ENCODE measurements at regions not wholly inside any gene's neighbourhood (a gene's known extent, or its start where the extent isn't known, plus 50 kb on each side); places are given as distances from the start of the nearest gene placed in this dataset.

GRCh38 chr7:26472971-26473370 is 181.3 kb downstream of the SNX10 start:
- no peaks in the 10 kb centered on the region for H3K9me3 Mint-ChIP-seq
- no peaks in the 10 kb centered on the region for H3K36me3 Mint-ChIP-seq (ENCODE audit: low read depth)
- H3K4me3 Mint-ChIP-seq = no peak overlapping the region
- no peaks in the 10 kb centered on the region for H3K27me3 Mint-ChIP-seq
- no peak for ATAC-seq (ENCODE audit: low read depth)
- H3K4me1 Mint-ChIP-seq = no peaks in the 10 kb centered on the region
- DNase-seq = no peak
- H3K27ac Mint-ChIP-seq = no peak overlapping the region
- intact Hi-C loops (cut with micrococcal nuclease) = no loop called here
- POLR2A ChIA-PET = no interaction called here
- CTCF ChIA-PET = no interaction called here
- no peak for TF ChIP-seq CTCF (IDR thresholded peaks at IDR 0.05)

GRCh38 chr7:26476271-26476670 is 184.6 kb downstream of the SNX10 start:
- TF ChIP-seq CTCF (IDR thresholded peaks at IDR 0.05) = no peak
- Mint-ChIP-seq H3K9me3 (no peaks in the 10 kb centered on the region), H3K4me1 (no peaks in the 10 kb centered on the region), H3K4me3 (no peak overlapping the region), H3K36me3 (ENCODE audit: low read depth) (no peaks in the 10 kb centered on the region), H3K27ac (no peak overlapping the region), H3K27me3 (no peaks in the 10 kb centered on the region)
- ChIA-PET POLR2A (no interaction called here), CTCF (no interaction called here)
- ATAC-seq (ENCODE audit: low read depth) = no peak
- no peak for DNase-seq
- intact Hi-C loops (cut with micrococcal nuclease) = no loop called here

- intact Hi-C loops (cut with micrococcal nuclease) = no loop called here
- no peak for DNase-seq
- H3K4me3 Mint-ChIP-seq = no peak overlapping the region
- ChIA-PET POLR2A (no interaction called here), CTCF (no interaction called here)
- no peak overlapping the region for H3K27ac Mint-ChIP-seq
- no peak for ATAC-seq (ENCODE audit: low read depth)
- H3K27me3 Mint-ChIP-seq = no peaks in the 10 kb centered on the region
- no peaks in the 10 kb centered on the region for H3K4me1 Mint-ChIP-seq
- no peak for TF ChIP-seq CTCF (IDR thresholded peaks at IDR 0.05)
- no peaks in the 10 kb centered on the region for H3K36me3 Mint-ChIP-seq (ENCODE audit: low read depth)
- no peaks in the 10 kb centered on the region for H3K9me3 Mint-ChIP-seq
These were observed 185.8 kb downstream of the SNX10 start for GRCh38 chr7:26477381-26477990.

GRCh38 chr7:26478550-26478949 is 186.9 kb downstream of the SNX10 start:
- CTCF ChIA-PET = no interaction called here
- POLR2A ChIA-PET = interaction anchor here (0.6 kb wide), 1 partner anchor 203 kb away, joined by 5 read pairs; no protein-coding TSS in a partner anchor
- DNase-seq (no peak), ATAC-seq (ENCODE audit: low read depth) (no peak)
- no peak for TF ChIP-seq CTCF (IDR thresholded peaks at IDR 0.05)
- H3K9me3 Mint-ChIP-seq = no peaks in the 10 kb centered on the region
- no peaks in the 10 kb centered on the region for H3K27me3 Mint-ChIP-seq
- H3K4me1 Mint-ChIP-seq = no peaks in the 10 kb centered on the region
- H3K4me3 Mint-ChIP-seq = no peak overlapping the region
- no peaks in the 10 kb centered on the region for H3K36me3 Mint-ChIP-seq (ENCODE audit: low read depth)
- no peak overlapping the region for H3K27ac Mint-ChIP-seq
- intact Hi-C loops (cut with micrococcal nuclease) = no loop called here

- H3K27me3 Mint-ChIP-seq = no peaks in the 10 kb centered on the region
- no peak overlapping the region for H3K4me3 Mint-ChIP-seq
- no peaks in the 10 kb centered on the region for H3K36me3 Mint-ChIP-seq (ENCODE audit: low read depth)
- no peak for ATAC-seq (ENCODE audit: low read depth)
- no peak for TF ChIP-seq CTCF (IDR thresholded peaks at IDR 0.05)
- ChIA-PET POLR2A (no interaction called here), CTCF (no interaction called here)
- DNase-seq = no peak
- H3K9me3 Mint-ChIP-seq = no peaks in the 10 kb centered on the region
- no peaks in the 10 kb centered on the region for H3K4me1 Mint-ChIP-seq
- H3K27ac Mint-ChIP-seq = no peak overlapping the region
- intact Hi-C loops (cut with micrococcal nuclease) = no loop called here
These were observed 187.9 kb downstream of the SNX10 start for GRCh38 chr7:26479581-26479980.

All from activated B cell treated with CpG ODN at 0.5 μM for 24 hours (primary cell).